ENCODE measurements at regions not wholly inside any gene's neighbourhood (a gene's known extent, or its start where the extent isn't known, plus 50 kb on each side); places are given as distances from the start of the nearest gene placed in this dataset.

- no peak overlapping the region for H3K27ac ChIP-seq
- peaks cover 0 to 6% of the 10 kb centered on the region in 2 donors for H3K4me1 ChIP-seq
- no peaks in the 10 kb centered on the region for H3K36me3 ChIP-seq
- no peak overlapping the region for H3K4me3 ChIP-seq
- H3K9me3 ChIP-seq, result no peaks in the 10 kb centered on the region
- TF ChIP-seq, protein P1, sequence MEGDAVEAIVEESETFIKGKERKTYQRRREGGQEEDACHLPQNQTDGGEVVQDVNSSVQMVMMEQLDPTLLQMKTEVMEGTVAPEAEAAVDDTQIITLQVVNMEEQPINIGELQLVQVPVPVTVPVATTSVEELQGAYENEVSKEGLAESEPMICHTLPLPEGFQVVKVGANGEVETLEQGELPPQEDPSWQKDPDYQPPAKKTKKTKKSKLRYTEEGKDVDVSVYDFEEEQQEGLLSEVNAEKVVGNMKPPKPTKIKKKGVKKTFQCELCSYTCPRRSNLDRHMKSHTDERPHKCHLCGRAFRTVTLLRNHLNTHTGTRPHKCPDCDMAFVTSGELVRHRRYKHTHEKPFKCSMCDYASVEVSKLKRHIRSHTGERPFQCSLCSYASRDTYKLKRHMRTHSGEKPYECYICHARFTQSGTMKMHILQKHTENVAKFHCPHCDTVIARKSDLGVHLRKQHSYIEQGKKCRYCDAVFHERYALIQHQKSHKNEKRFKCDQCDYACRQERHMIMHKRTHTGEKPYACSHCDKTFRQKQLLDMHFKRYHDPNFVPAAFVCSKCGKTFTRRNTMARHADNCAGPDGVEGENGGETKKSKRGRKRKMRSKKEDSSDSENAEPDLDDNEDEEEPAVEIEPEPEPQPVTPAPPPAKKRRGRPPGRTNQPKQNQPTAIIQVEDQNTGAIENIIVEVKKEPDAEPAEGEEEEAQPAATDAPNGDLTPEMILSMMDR (IDR thresholded peaks at IDR 0.05), result no peak
- H3K27me3 ChIP-seq, result no peaks in the 10 kb centered on the region
- DNase-seq (ENCODE audit: low spot score), result no peak
Measured at GRCh38 chr6:145544041-145544440, 191.3 kb downstream of the EPM2A start.

DNA sequence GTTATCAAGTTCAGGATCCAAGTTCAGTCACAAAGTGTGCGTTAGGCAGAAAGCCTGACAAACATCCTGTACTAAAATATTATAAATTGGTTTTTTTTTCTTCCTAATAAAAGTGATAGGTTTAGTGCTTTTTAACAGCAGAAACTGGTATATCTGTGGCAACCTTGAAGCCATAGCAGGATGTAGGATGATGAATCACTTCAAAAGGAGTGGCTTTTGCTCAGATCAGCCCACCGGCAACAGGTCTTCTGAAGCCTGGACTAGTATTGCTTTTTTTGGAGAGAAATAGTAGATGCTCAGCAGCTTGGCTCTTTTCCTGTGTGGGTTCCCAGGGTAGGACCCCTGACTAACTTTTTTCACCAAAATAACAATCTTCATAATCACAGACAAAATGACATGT is 190.8 kb downstream of the EPM2A start:
- TF ChIP-seq, protein P1 (IDR thresholded peaks at IDR 0.05), result no peak
- no peak for DNase-seq (ENCODE audit: low spot score)
- Histone ChIP-seq H3K36me3 (no peaks in the 10 kb centered on the region), H3K27me3 (no peaks in the 10 kb centered on the region), H3K4me3 (no peak overlapping the region), H3K27ac (no peak overlapping the region), H3K4me1 (peaks cover 0 to 6% of the 10 kb centered on the region in 2 donors), H3K9me3 (no peaks in the 10 kb centered on the region)

DNA sequence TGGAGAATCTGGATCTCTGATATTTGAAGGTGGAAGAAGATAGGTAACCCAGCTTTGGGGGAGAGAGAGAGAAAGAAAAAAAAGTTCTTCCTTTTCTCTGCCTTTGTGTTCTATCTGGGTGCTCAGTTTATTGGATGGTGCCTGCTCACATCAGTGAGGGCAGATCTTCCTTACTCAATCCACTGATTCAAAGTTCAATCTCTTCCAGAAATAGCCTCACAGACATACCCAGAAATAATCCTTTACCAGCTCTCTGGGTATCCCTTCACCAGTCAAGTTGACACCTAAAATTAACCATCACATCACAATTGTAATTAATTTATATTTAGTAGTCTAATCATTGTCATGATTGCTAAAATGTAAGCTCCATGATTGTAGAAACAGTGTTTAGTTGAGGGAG is 189.1 kb downstream of the EPM2A start:
- Histone ChIP-seq H3K27me3 (no peaks in the 10 kb centered on the region), H3K27ac (no peak overlapping the region), H3K36me3 (no peaks in the 10 kb centered on the region), H3K9me3 (no peaks in the 10 kb centered on the region), H3K4me1 (no peaks in the 10 kb centered on the region), H3K4me3 (no peak overlapping the region)
- TF ChIP-seq, protein P1 (IDR thresholded peaks at IDR 0.05), result no peak
- no peak for DNase-seq (ENCODE audit: low spot score)

DNA sequence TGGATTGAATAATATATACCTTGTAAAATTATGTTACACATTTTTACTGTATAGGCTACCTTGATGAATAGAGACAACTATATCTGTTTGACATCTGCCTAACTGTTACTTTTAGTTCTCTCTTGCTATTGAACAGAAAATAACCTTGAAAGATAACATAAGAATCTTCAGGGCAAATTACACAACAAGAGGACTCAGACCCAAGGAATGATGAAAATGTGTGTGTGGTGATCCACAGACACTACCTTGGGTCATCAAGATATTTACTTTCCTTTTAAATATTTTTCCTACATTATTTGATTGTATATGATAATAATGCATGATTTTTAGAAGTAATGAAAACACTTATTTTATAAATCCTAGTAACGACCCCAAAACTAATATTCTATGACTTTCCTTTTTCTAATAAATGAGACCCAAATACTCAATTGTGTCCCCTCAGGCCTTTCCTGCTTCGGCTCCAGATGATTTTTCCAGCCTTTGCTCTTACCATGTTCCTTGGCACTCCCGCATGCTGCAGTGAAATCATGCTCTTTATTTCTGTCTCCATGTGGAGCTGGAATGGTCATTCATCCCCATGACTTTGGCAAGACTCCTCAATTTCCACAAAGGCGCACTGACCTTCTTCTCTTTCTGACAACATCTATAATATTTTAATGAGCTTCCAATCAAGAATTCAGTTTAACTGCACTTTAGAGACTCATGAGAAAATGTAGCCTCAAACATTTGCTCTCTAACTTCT is 187.6 kb downstream of the EPM2A start:
- Histone ChIP-seq H3K36me3 (no peaks in the 10 kb centered on the region), H3K4me1 (no peaks in the 10 kb centered on the region), H3K27me3 (no peaks in the 10 kb centered on the region), H3K4me3 (no peak overlapping the region), H3K27ac (no peak overlapping the region), H3K9me3 (no peaks in the 10 kb centered on the region)
- no peak for DNase-seq (ENCODE audit: low spot score)
- TF ChIP-seq, protein P1 (IDR thresholded peaks at IDR 0.05), result no peak

DNA sequence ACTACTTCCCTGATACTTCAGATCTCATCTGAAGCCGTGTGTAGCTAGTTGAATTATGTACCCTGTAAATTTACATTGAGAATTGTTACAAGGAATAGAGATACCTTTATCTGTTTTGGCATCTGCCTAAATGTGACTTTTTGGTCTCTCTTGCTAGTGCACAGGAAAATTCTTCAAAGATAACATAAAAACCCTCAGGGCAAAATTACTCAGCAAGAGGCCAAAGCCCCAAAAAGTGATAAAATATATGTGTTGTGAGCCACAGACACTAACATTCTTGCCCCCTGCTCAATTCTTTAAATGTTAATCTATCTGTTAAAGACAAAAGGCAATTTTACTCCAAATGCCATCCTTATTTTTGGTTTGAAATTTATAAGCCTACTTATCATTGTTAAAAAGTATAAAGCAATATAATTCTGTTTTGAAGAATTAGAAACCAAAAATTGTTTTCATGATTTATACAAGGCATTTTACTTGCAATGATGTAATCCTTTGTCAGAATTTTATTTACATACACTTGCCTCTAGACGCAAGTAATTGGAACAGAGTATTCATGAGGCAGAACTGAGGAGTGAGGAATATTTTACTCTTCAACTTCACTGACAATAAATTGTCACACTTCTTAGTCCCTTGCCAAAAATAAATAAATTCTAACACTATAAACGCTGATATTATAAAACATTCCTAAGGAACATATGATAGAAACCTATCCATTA is 186.2 kb downstream of the EPM2A start:
- DNase-seq (ENCODE audit: low spot score), result no peak
- H3K9me3 ChIP-seq, result no peaks in the 10 kb centered on the region
- TF ChIP-seq, protein P1 (IDR thresholded peaks at IDR 0.05), result no peak
- no peak overlapping the region for H3K27ac ChIP-seq
- no peaks in the 10 kb centered on the region for H3K4me1 ChIP-seq
- no peak overlapping the region for H3K4me3 ChIP-seq
- no peaks in the 10 kb centered on the region for H3K27me3 ChIP-seq
- H3K36me3 ChIP-seq, result no peaks in the 10 kb centered on the region
